Subcutaneous abdominal adipose tissue (tissue), 5 donors: ENCODE measurements at regions not wholly inside any gene's neighbourhood (a gene's known extent, or its start where the extent isn't known, plus 50 kb on each side); places are given as distances from the start of the nearest gene placed in this dataset.

Experiments used
- H3K27ac ChIP-seq: one replicate; pipeline ENCODE4 v1.7.0; 2013; ENCODE audit warnings: low read depth, mild to moderate bottlenecking, inconsistent platforms, low read length, moderate library complexity
- H3K27me3 ChIP-seq, 5 donors: one replicate each; pipeline ENCODE4 v1.7.0; 2013; ENCODE audit warnings: low read length in 5 of 5, inconsistent platforms in 1 of 5; ENCODE audit not compliant: control insufficient read depth in 5 of 5, insufficient read depth in 4 of 5
- H3K36me3 ChIP-seq, 5 donors: one replicate each; pipeline ENCODE4 v1.7.0; 2013; ENCODE audit warnings: low read length in 5 of 5; ENCODE audit not compliant: control insufficient read depth in 5 of 5, insufficient read depth in 5 of 5
- H3K4me1 ChIP-seq, 5 donors: one replicate each; pipeline ENCODE4 v1.7.0; 2013; ENCODE audit warnings: low read length in 5 of 5, mild to moderate bottlenecking in 3 of 5, moderate library complexity in 1 of 5; ENCODE audit not compliant: control insufficient read depth in 5 of 5, insufficient read depth in 5 of 5
- H3K4me3 ChIP-seq, 5 donors: one replicate each; pipeline ENCODE4 v1.7.0; 2013; ENCODE audit warnings: low read length in 5 of 5, low read depth in 1 of 5
- H3K9ac ChIP-seq, 5 donors: one replicate each; pipeline ENCODE4 v1.7.0; 2013; ENCODE audit warnings: low read length in 5 of 5, mild to moderate bottlenecking in 4 of 5, moderate library complexity in 3 of 5
- H3K9me3 ChIP-seq, 5 donors: one replicate each; pipeline ENCODE4 v1.7.0; 2013; ENCODE audit warnings: low read length in 5 of 5; ENCODE audit not compliant: control insufficient read depth in 5 of 5
- donor health status: healthy.
- donor health status: healthy.
- donor health status: healthy.
- donor health status: healthy.
- donor health status: healthy.

DNA sequence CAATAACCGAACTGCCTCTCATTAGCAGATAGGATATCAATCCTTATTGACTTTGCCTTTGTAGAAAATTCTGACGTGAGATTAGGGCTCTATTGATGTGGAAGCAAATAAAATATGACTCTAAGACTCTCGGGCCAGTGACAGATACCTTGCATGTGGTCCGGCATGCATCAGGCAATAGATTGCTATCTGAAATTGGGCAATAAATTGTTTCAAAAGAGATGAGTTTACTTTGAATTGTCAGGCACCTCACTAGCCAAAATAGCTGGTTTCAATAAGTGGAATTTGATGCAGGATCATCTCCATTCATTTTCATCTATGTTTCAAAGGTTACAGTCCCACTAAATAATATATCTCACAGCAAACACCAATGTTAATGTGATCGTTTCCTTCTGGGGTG, 186.3 kb upstream of the PLEKHA5 start:
- no peak overlapping the region for H3K9ac ChIP-seq
- H3K4me3 ChIP-seq = no peak overlapping the region
- H3K9me3 ChIP-seq = no peaks in the 10 kb centered on the region
- H3K27me3 ChIP-seq = no peaks in the 10 kb centered on the region
- H3K4me1 ChIP-seq = no peaks in the 10 kb centered on the region
- H3K27ac ChIP-seq = no peak overlapping the region
- no peaks in the 10 kb centered on the region for H3K36me3 ChIP-seq

DNA sequence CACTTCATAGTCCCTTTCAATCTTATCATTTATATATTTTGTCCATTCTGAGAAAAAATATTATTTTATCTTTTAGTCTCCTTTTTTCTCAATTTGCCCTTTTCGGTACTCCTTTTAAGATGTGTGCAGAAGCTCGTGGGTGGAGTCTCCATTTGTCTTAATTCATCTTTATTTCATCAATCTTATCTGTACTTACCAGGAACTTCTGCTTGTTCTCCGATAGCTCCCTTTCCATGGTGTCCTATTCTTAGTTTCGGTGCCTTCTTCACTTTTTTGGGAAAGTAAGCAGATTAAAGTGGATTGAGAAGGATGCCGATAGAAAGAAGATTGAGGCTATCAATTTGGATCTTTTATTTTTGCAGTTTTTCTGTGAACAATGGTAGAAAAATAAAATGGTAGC, 183.4 kb upstream of the PLEKHA5 start:
- Histone ChIP-seq H3K9ac (no peak overlapping the region), H3K36me3 (no peaks in the 10 kb centered on the region), H3K27me3 (no peaks in the 10 kb centered on the region), H3K9me3 (no peaks in the 10 kb centered on the region), H3K4me3 (no peak overlapping the region), H3K27ac (no peak overlapping the region), H3K4me1 (no peaks in the 10 kb centered on the region)

DNA sequence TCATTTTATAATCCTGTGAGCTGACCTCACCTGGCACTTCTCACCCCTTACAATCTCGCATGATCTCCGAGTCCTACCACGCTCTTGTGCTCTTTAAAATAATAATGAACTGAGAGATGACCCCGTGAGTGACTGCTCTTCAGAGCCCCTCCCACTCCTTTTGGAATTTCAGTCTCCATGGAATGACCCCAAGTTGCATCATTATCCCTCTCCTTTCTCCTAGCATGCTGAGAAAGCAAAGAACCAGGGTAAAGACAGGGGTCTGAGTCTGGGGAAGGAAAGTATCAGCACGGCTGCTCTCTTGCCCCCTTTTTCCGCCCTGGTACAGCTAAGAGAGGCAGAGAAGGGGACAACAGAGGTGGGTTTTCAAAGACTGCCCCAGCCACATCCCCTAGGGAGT, 178.3 kb upstream of the PLEKHA5 start:
- Histone ChIP-seq H3K9me3 (no peaks in the 10 kb centered on the region), H3K4me1 (peaks cover 0 to 6% (median 0%) of the 10 kb centered on the region in 5 donors)

GRCh38 chr12:18953505-18953904, 176.0 kb upstream of the PLEKHA5 start:
- Histone ChIP-seq H3K27me3 (no peaks in the 10 kb centered on the region), H3K4me1 (peaks cover 0 to 6% (median 0%) of the 10 kb centered on the region in 5 donors), H3K27ac (no peak overlapping the region), H3K9ac (no peak overlapping the region), H3K36me3 (no peaks in the 10 kb centered on the region), H3K4me3 (no peak overlapping the region), H3K9me3 (no peaks in the 10 kb centered on the region)

More for the DNA sequence above, 178.3 kb upstream of the PLEKHA5 start:
- Histone ChIP-seq H3K27me3 (no peaks in the 10 kb centered on the region), H3K9ac (no peak overlapping the region), H3K27ac (no peak overlapping the region), H3K4me3 (no peak overlapping the region), H3K36me3 (no peaks in the 10 kb centered on the region)

GRCh38 chr12:18955594-18955993, 173.9 kb upstream of the PLEKHA5 start:
- H3K27me3 ChIP-seq = no peaks in the 10 kb centered on the region
- H3K4me1 ChIP-seq = peaks cover 0 to 6% (median 0%) of the 10 kb centered on the region in 5 donors
- H3K36me3 ChIP-seq = no peaks in the 10 kb centered on the region
- H3K9me3 ChIP-seq = no peaks in the 10 kb centered on the region
- no peak overlapping the region for H3K9ac ChIP-seq
- H3K4me3 ChIP-seq = no peak overlapping the region
- no peak overlapping the region for H3K27ac ChIP-seq

DNA sequence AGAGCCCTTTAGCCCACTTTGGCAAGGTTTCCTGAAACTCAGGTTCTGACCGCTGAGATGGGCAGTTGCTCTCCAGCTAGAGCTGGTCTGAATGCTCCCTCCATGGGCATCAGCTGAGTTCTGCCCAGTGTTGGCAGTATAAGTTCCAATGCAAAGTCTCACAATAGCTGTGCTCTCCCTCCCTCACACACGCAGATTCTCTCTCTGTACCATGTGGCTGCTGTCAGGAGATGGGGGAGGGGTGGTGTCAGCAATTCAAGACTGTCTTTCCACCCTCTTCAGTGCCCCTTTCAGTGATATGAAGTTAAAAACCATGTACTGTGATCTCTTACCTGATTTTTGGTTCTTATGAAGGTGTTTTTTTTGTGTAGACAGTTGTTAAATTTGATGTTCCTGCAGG, 164.3 kb upstream of the PLEKHA5 start:
- Histone ChIP-seq H3K9ac (no peak overlapping the region), H3K9me3 (no peaks in the 10 kb centered on the region), H3K4me1 (no peaks in the 10 kb centered on the region), H3K4me3 (no peak overlapping the region), H3K36me3 (no peaks in the 10 kb centered on the region), H3K27ac (no peak overlapping the region), H3K27me3 (no peaks in the 10 kb centered on the region)

DNA sequence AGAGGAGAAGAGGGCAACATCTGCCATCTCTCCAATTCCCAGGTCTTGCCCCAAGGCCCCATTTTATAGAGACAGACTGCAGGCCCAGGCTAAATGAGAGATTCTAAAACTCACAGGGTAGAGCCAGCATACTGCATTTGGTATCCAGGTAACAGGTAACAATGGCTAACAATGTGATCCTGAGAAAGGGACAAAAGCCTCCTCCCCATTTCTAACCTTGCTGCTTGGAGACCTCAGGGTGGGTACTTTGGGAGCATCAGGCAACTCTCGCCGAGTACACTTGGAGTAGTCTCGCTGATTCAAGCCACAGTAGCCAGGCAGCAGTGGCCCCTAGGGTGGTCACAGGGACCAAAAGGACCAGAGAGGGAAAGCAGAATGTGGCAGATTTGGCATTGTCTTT, 162.6 kb upstream of the PLEKHA5 start:
- Histone ChIP-seq H3K27me3 (no peaks in the 10 kb centered on the region), H3K36me3 (no peaks in the 10 kb centered on the region), H3K9me3 (no peaks in the 10 kb centered on the region), H3K9ac (no peak overlapping the region), H3K27ac (no peak overlapping the region), H3K4me3 (no peak overlapping the region), H3K4me1 (no peaks in the 10 kb centered on the region)

DNA sequence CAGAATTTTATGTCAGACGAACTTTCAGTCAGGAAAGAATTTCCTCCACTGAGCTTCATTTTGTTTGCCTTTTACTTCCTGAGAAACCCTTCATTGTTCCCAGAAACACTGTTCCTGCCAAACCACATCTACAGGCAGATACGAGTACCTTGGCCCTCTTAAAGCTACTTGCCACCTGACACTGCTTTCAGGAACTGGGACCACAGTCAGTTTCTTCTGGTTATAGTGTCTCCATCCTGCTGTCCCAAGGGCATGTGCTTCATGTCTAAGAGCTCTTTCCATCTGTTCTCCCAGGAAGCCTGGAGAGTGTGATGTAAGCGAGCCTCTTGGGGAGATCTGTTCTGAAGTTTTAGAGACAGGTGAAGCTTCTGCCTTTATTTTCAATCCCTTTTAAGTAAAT, 161.7 kb upstream of the PLEKHA5 start:
- no peaks in the 10 kb centered on the region for H3K4me1 ChIP-seq
- H3K27ac ChIP-seq = no peak overlapping the region
- no peaks in the 10 kb centered on the region for H3K36me3 ChIP-seq
- no peak overlapping the region for H3K9ac ChIP-seq
- no peaks in the 10 kb centered on the region for H3K9me3 ChIP-seq
- H3K4me3 ChIP-seq = no peak overlapping the region
- no peaks in the 10 kb centered on the region for H3K27me3 ChIP-seq

DNA sequence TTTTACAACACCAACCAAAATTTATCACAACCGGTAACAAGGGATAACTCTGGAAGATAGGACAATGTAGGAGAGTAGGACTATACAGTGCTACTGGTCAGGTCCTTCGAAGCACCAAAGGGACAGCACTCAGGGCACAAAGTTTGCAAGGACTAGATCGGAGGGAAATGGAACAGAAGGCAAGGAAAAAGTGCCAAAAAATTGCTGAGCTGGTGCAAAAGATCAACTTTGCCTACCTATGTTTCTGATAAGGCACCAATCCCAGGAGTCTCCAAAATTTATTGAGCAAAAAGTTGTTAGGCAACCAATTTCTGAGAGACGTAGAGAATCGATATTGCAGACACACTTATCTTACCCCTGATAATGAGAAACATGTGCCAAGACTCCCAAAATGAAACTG, 160.0 kb upstream of the PLEKHA5 start:
- Histone ChIP-seq H3K9ac (no peak overlapping the region), H3K4me1 (no peaks in the 10 kb centered on the region), H3K4me3 (no peak overlapping the region), H3K27me3 (no peaks in the 10 kb centered on the region), H3K27ac (no peak overlapping the region), H3K36me3 (no peaks in the 10 kb centered on the region), H3K9me3 (no peaks in the 10 kb centered on the region)

DNA sequence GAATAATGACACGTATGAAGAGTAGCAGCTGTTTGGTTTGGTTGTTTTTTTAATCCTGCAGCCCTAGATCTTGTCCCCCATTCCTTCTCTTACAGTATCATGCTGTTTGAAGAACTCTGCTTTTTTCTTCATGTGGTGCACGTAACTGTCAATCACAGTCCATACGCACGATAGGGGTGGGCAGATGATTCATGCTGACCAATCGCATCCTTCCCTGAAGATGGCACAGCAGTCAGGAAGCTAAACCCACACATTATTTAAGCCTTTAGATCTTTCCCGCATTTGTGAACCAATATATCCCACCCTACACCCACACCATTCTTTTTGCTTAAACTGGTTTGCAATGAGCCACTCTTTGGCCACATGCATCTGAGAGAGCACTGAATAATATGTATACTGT, 158.9 kb upstream of the PLEKHA5 start:
- Histone ChIP-seq H3K27me3 (no peaks in the 10 kb centered on the region), H3K4me3 (no peak overlapping the region), H3K36me3 (no peaks in the 10 kb centered on the region), H3K9ac (no peak overlapping the region), H3K27ac (no peak overlapping the region), H3K9me3 (no peaks in the 10 kb centered on the region), H3K4me1 (no peaks in the 10 kb centered on the region)

- Histone ChIP-seq H3K27ac (no peak overlapping the region), H3K4me1 (no peaks in the 10 kb centered on the region), H3K9ac (no peak overlapping the region), H3K36me3 (no peaks in the 10 kb centered on the region), H3K27me3 (no peaks in the 10 kb centered on the region), H3K9me3 (peaks cover 0 to 5% (median 0%) of the 10 kb centered on the region in 5 donors), H3K4me3 (no peak overlapping the region)
Measured at GRCh38 chr12:18971932-18972331, 157.6 kb upstream of the PLEKHA5 start.
